ENCODE measurements at regions not wholly inside any gene's neighbourhood (a gene's known extent, or its start where the extent isn't known, plus 50 kb on each side); places are given as distances from the start of the nearest gene placed in this dataset.

GRCh38 chrX:63919081-63919480 is 134.1 kb upstream of the ARHGEF9 start:
- intact Hi-C loops (cut with micrococcal nuclease; ENCODE audit: unreplicated experiment): no loop called here
- Histone ChIP-seq H3K9me3 (ENCODE audit: insufficient read depth, low read depth) (no peaks in the 10 kb centered on the region), H3F3A (ENCODE audit: insufficient read depth, low read depth) (no peaks in the 10 kb centered on the region), H3K36me3 (ENCODE audit: low read depth) (no peaks in the 10 kb centered on the region), H3K9me2 (ENCODE audit: insufficient read depth) (no peaks in the 10 kb centered on the region), H2AFZ (no peak overlapping the region), H4K20me1 (ENCODE audit: insufficient read depth) (no peaks in the 10 kb centered on the region), H3K27me3 (ENCODE audit: insufficient read depth, low read depth) (no peaks in the 10 kb centered on the region), H3K4me2 (no peak overlapping the region), H3K79me2 (ENCODE audit: low read depth) (no peaks in the 10 kb centered on the region), H3K27ac (no peak overlapping the region), H3K4me3 (no peak overlapping the region), H3K4me1 (replicated peaks; ENCODE audit: insufficient read depth) (no peaks in the 10 kb centered on the region)
- ChIA-PET POLR2A (ENCODE audit: unreplicated experiment) (interaction anchor here (0.6 kb wide), 1 partner anchor 370 kb away, joined by 6 read pairs; no protein-coding TSS in a partner anchor), CTCF (no interaction called here)
- DNase-seq: no peak
- no TSS peak for BruUV-seq (replicated peaks)
- TF ChIP-seq CTCF (conservative IDR thresholded peaks at IDR 0.05): no peak
- no peak for TF ChIP-seq EZH2 (IDR thresholded peaks at IDR 0.05; ENCODE audit: low read depth)

- no peaks in the 10 kb centered on the region for H3K36me3 ChIP-seq (ENCODE audit: low read depth)
- intact Hi-C loops (cut with micrococcal nuclease; ENCODE audit: unreplicated experiment): no loop called here
- no peaks in the 10 kb centered on the region for H3K9me2 ChIP-seq (ENCODE audit: insufficient read depth)
- no peaks in the 10 kb centered on the region for H4K20me1 ChIP-seq (ENCODE audit: insufficient read depth)
- H3K9me3 ChIP-seq (ENCODE audit: insufficient read depth, low read depth): no peaks in the 10 kb centered on the region
- no peak for DNase-seq
- H3K79me2 ChIP-seq (ENCODE audit: low read depth): no peaks in the 10 kb centered on the region
- no peaks in the 10 kb centered on the region for H3F3A ChIP-seq (ENCODE audit: insufficient read depth, low read depth)
- no peak overlapping the region for H3K4me2 ChIP-seq
- ChIA-PET POLR2A (ENCODE audit: unreplicated experiment) (no interaction called here), CTCF (interaction anchor here (0.7 kb wide), 1 partner anchor 165 kb away, joined by 4 read pairs; no protein-coding TSS in a partner anchor)
- 0 out of 2 replicates have a peak, but pooled peaks have one; percentile 15 for TF ChIP-seq CTCF (conservative IDR thresholded peaks at IDR 0.05)
- TF ChIP-seq EZH2 (IDR thresholded peaks at IDR 0.05; ENCODE audit: low read depth): no peak
- no peak overlapping the region for H3K4me3 ChIP-seq
- BruUV-seq (replicated peaks): no TSS peak
- H3K27me3 ChIP-seq (ENCODE audit: insufficient read depth, low read depth): no peaks in the 10 kb centered on the region
- no peaks in the 10 kb centered on the region for H3K4me1 ChIP-seq (replicated peaks; ENCODE audit: insufficient read depth)
- no peak overlapping the region for H3K27ac ChIP-seq
- no peak overlapping the region for H2AFZ ChIP-seq
Observed at GRCh38 chrX:63918611-63919010, 133.6 kb upstream of the ARHGEF9 start.

- no peaks in the 10 kb centered on the region for H3F3A ChIP-seq (ENCODE audit: insufficient read depth, low read depth)
- no peaks in the 10 kb centered on the region for H3K9me3 ChIP-seq (ENCODE audit: insufficient read depth, low read depth)
- TF ChIP-seq CTCF (conservative IDR thresholded peaks at IDR 0.05) (no peak), EZH2 (IDR thresholded peaks at IDR 0.05; ENCODE audit: low read depth) (no peak)
- no peak overlapping the region for H3K27ac ChIP-seq
- no peaks in the 10 kb centered on the region for H3K79me2 ChIP-seq (ENCODE audit: low read depth)
- H3K4me1 ChIP-seq (replicated peaks; ENCODE audit: insufficient read depth): no peaks in the 10 kb centered on the region
- no peaks in the 10 kb centered on the region for H4K20me1 ChIP-seq (ENCODE audit: insufficient read depth)
- CTCF ChIA-PET: no interaction called here
- H2AFZ ChIP-seq: no peak overlapping the region
- H3K4me3 ChIP-seq: no peak overlapping the region
- POLR2A ChIA-PET (ENCODE audit: unreplicated experiment): interaction anchor here (0.6 kb wide), 1 partner anchor 808 kb away, joined by 3 read pairs; no protein-coding TSS in a partner anchor
- no TSS peak for BruUV-seq (replicated peaks)
- no peak overlapping the region for H3K4me2 ChIP-seq
- intact Hi-C loops (cut with micrococcal nuclease; ENCODE audit: unreplicated experiment): no loop called here
- no peaks in the 10 kb centered on the region for H3K27me3 ChIP-seq (ENCODE audit: insufficient read depth, low read depth)
- no peaks in the 10 kb centered on the region for H3K36me3 ChIP-seq (ENCODE audit: low read depth)
- no peaks in the 10 kb centered on the region for H3K9me2 ChIP-seq (ENCODE audit: insufficient read depth)
- DNase-seq: no peak
Observed at GRCh38 chrX:63917296-63917695, 132.3 kb upstream of the ARHGEF9 start.
